ENCODE measurements at regions not wholly inside any gene's neighbourhood (a gene's known extent, or its start where the extent isn't known, plus 50 kb on each side); places are given as distances from the start of the nearest gene placed in this dataset.
A peak's percentile ranks its signal among the peaks of the same experiment; 100 is the strongest.

DNA sequence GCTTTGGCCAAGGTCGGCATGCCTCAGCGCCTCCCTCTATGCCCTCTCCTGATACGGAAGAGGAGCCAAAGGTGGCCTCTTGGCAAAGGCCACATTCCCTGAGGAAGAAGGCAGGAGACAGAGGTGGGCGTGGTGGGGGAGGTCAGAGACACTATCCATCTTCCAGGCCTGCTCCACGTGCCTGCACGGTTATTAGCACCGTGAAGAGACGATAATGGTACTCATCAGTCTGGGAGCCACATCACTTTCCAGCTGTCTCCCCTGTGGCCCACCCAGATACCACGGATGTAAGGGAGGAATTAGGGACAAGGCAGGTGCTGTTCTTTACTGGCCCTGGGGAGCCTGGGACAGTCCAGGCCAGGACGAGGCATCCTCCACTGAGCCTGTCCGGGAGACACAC is 354.3 kb downstream of the MN1 start:
- DNase-seq (ENCODE audit: insufficient read length, low spot score) (no peak), FAIRE-seq (no peak)
- TF ChIP-seq POLR2A (IDR thresholded peaks at IDR 0.05; ENCODE audit: low read depth, low read length), result no peak

DNA sequence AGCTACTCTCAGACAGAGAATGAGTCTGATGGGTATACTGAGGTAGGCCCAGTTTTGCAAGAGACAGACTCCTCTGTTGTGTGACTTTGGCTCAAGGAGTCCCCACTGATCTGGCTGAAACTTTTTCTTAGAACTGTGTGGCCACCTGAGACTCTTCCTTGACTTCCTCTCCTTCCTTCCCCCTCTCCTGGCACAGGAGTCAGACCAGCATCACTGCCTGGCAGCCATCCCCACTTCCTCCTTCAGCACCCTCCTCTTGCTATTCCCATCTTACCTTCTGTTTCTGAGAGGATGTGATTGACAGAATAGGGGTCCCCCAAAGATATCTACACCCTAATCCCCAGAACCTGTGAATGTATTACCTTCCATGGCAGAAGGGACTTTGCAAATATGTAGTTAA is 351.1 kb downstream of the MN1 start:
- DNase-seq (ENCODE audit: insufficient read length, low spot score) (no peak), FAIRE-seq (no peak)
- no peak for TF ChIP-seq POLR2A (IDR thresholded peaks at IDR 0.05; ENCODE audit: low read depth, low read length)

DNA sequence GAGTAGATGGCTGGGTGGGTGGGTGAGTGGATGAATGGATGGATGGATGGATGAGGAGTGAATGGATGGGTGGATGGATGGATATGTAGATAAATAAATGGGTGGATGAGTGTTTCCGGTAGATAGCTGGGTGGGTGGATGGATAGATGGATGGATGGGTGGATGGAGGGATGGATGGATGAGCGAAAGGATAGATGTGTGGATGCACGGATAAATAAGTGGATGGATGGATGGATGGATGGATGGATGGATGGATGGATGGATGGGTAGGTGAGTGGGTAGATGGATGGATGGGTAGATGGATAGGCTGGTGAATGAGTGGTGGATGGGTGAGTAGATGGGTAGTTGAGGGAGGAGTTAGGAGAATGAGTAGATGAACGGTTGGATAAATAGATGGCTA is 349.3 kb downstream of the MN1 start:
- FAIRE-seq, result no peak
- no peak for TF ChIP-seq POLR2A (IDR thresholded peaks at IDR 0.05; ENCODE audit: low read depth, low read length)

DNA sequence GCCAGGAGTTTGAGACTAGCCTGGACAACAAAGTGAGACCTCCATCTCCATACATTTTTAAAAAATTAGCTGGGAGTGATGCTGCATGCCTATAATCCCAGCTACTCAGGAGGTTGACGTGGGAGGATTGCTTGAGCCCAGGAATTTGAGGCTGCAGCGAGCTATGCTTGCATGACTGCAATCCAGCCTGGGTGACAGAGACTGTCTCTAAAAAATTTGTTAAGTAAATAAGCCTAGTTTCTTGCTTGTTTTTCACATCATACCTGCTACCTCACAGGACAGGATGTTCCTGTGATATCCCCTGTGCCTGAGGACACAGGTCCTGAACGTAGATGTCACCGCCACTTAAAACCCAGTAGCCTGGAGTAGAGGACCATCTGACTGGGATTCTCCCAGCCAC is 348.6 kb downstream of the MN1 start:
- FAIRE-seq (no peak), DNase-seq (ENCODE audit: insufficient read length, low spot score) (no peak)
- TF ChIP-seq POLR2A (IDR thresholded peaks at IDR 0.05; ENCODE audit: low read depth, low read length), result no peak

More for the DNA sequence above, 349.3 kb downstream of the MN1 start:
- no peak for DNase-seq (ENCODE audit: insufficient read length, low spot score)

DNA sequence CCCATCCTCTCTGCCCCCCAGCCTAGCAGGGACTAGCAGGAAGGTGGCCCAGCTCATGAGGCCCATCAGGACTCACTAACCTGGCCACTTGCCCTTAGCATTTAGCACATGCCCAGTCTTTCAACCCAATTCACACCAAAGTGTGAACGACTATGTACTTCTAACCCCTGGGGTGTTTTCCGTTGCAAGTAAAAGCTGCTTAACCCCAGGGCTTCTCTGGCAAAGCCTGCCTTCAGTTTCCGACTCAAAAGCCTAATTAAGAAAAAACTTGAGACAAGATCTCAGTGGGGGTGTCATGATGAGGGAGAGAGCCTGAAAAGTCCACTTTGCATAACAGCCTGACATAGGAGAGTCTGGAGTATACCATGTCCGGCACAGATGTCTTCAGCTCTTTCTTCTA is 347.8 kb downstream of the MN1 start:
- FAIRE-seq (no peak), DNase-seq (ENCODE audit: insufficient read length, low spot score) (no peak)
- TF ChIP-seq POLR2A (IDR thresholded peaks at IDR 0.05; ENCODE audit: low read depth, low read length), result no peak

DNA sequence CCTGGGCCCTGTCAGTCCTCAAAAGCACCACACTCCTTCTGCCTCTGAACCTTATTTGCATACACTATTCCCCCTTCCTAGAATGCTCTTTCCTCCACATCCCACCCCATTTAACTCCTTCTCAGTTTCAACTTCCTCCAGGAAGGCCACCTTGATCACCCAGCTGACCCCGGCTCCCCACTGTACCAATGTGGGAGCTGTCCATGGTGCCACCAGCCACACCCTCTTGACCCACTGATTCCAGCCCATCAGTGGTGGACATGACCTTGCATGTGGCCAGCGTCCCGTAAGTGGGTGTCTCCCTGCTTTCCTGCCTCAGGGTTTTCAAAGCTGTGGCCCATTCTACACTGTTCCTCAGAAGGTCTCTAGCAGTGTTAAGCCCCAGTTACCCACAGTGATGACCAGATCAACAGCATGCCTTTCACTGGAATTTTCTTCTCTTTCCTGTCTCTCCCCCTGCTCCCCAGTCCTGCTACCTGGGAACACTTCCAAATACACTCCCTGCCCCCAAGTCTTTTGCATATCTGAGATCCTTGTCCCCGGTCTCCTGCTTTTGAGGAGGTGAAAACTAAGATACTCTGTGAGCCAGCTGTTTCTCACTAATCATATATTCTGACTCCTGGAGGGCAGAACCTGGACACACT is 346.6 kb downstream of the MN1 start:
- no peak for TF ChIP-seq POLR2A (IDR thresholded peaks at IDR 0.05; ENCODE audit: low read depth, low read length)
- FAIRE-seq (no peak), DNase-seq (ENCODE audit: insufficient read length, low spot score) (no peak)

DNA sequence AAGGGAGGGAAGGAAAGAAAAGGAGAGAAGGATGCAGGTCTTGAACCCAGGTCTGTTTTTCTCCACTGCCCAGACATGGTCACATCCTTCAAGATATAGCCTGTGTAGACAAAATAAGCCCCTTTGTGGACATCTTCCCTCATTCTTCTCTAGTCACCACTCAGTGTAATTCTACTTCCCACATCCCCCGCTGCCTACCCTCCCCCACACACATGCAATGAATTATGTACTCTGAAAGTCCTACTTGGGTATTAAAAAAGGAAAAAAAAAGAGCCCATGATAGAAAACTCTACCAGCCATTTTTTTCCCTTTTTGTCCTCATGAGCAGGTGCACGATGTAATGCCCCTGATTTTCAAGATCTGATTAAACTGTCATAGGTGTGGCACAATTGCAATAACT is 346.0 kb downstream of the MN1 start:
- TF ChIP-seq POLR2A (IDR thresholded peaks at IDR 0.05; ENCODE audit: low read depth, low read length), result no peak
- DNase-seq (ENCODE audit: insufficient read length, low spot score), result no peak
- no peak for FAIRE-seq

DNA sequence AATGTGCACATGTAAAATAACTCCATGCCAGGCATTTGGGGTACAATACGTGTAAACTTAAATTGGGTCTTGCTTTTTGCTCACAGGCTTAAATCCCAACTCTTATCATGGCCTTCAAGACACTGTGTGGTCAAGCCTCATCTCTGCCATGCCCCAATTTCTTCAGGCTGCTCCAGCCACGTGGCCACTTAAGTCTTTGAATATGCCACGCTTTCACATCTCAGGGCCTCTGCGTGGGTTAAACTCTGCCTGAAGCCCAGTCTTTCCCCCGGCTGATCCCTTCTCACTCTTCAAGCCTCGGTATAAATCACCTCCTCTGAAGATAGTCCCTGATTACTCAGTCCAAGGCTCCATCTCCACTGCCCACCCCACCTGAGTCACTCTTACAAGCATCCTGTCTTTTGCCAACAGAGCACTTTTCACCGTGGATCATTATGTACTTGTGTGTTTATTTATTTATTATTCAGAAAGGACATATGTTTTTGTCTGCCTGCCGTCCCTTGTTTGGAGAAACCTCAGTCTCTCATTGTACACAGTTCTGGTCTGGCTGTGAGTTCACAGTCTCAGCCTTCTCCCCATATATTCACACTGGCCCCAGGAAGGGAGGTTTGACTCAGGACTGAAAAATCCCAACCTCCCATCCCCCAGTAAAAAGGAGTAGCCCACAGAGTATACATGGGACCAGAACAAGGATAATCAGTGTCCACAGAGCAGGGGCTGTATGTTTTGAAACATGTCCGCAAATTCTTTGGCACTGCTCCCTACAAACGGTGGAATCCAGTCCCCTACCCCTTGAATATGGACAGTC is 344.7 kb downstream of the MN1 start:
- FAIRE-seq, result no peak
- TF ChIP-seq POLR2A (IDR thresholded peaks at IDR 0.05; ENCODE audit: low read depth, low read length), result no peak
- DNase-seq (ENCODE audit: insufficient read length, low spot score), result peak; percentile 53

DNA sequence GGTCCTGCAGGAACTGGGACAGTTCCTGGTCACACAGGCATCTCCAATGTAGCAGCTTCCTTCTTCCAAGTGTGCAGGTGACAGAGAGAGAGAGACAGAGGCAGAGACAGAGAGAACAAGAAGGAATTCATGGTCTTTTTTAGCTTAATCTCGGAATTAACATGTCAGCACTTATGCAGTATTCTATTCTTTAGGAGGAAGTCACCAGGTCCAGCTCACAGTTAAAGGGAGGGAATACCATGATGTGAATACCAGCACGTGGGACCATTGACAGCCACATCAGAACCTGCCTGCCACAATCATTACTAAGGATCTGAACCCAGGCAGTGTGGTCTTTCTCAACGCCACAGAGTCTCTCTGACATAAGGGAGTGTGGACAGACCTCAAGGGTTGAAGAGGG is 341.6 kb downstream of the MN1 start:
- FAIRE-seq (no peak), DNase-seq (ENCODE audit: insufficient read length, low spot score) (no peak)

DNA sequence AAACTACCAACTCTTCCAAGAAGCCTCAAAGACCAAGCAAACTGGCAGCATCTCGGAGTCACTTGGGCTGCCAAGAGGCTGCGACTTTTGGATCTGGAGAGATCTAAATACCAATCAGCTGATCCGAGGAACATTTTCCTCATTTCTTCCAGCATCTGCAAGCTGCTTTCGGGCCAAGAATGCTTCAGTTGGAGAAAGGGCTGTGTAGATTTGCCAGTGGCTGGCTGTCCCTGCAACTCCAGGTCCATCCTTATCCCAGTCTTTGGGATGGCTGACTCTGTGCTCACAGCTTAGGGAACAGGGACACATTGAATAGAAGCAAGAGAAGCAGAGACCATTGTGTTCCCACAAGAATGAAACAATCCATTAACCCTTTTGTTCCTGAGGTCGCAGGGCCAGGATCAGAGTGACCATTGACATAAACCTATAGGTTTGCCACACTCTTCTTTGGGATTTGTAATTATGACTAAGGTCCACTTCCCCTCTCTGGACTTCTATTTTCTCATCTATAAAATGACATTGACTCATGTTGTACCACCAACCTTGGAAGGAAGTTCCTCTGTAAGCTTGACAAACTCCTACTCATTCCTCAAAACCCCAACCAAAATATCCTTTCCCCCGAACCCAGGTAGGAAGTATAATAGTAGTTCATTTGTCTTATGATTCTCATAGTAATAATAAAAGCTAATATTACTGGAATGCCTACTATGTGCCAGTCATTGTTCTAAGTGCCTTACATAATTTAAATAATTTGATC is 340.8 kb downstream of the MN1 start:
- no peak for DNase-seq (ENCODE audit: insufficient read length, low spot score)
- TF ChIP-seq POLR2A (IDR thresholded peaks at IDR 0.05; ENCODE audit: low read depth, low read length), result no peak
- FAIRE-seq, result no peak

More for the DNA sequence above, 341.6 kb downstream of the MN1 start:
- TF ChIP-seq POLR2A (IDR thresholded peaks at IDR 0.05; ENCODE audit: low read depth, low read length), result no peak

DNA sequence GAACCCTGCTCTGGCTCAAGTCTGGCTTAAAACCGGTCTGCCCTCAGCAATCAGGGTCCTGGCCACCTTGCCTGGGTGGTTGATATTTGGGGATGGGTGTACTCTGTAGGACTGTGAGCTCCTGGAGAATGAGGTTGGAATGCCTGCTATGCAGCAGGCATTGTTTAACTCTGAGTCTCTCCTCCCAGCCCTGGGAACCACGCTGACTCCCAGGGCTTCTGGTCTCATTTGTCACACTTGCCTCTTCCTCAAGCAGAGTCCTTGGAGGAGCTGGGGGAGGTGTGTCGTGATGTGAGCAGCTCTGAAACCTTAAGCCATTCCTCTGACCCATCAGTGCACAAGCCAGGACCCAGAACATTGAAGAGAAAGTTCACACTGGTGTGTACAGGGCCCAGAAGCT is 340.1 kb downstream of the MN1 start:
- peak; percentile 15 for FAIRE-seq

DNA sequence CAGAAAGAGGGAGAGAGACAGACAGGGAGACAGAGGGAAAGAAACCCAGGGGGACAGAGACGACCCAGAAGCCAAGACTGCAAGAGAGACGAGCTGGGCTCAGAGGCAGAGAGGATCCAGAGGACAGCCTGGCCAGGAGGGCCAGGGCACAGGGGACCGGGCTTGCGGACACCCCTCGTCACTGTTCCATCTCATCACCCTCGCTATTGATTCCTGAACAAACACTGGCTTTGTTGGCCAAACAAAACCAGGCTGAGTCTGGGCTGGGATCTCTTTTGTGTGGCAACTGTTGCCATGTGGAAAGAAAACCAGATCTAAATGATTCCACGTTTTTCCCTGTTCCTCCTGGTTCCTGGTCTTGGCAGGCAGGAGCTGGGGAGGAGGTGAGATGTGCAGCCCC is 339.4 kb downstream of the MN1 start:
- no peak for TF ChIP-seq POLR2A (IDR thresholded peaks at IDR 0.05; ENCODE audit: low read depth, low read length)
- FAIRE-seq (no peak), DNase-seq (ENCODE audit: insufficient read length, low spot score) (no peak)

More for the DNA sequence above, 340.1 kb downstream of the MN1 start:
- peak; percentile 58 for DNase-seq (ENCODE audit: insufficient read length, low spot score)
- no peak for TF ChIP-seq POLR2A (IDR thresholded peaks at IDR 0.05; ENCODE audit: low read depth, low read length)

DNA sequence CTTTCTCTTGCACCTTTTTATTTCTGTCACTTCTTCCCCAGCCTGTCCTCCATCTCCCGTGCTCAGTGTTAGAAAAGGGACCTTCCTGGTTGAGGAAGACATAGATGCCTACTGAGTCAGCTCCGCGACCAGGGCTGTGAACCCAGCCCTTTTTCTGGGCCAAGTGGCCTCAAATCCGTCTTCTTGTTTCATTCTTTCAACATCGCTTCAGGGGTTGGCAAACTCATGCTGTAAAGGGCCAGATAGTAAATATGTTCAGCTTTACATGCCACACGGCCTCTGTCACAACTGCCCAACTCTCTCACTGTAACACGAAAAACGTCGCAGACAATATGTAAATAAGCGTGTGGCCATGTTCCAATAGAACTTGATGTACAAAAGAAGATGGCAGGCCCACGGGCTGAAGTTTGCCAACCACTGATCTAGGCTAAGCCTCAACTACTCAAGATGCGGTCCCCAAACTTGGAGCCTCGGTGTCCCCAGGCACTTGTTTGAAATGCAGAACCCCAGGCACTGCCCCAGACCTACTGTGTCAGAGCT is 338.4 kb downstream of the MN1 start:
- FAIRE-seq (no peak), DNase-seq (ENCODE audit: insufficient read length, low spot score) (no peak)
- TF ChIP-seq POLR2A (IDR thresholded peaks at IDR 0.05; ENCODE audit: low read depth, low read length), result no peak

DNA sequence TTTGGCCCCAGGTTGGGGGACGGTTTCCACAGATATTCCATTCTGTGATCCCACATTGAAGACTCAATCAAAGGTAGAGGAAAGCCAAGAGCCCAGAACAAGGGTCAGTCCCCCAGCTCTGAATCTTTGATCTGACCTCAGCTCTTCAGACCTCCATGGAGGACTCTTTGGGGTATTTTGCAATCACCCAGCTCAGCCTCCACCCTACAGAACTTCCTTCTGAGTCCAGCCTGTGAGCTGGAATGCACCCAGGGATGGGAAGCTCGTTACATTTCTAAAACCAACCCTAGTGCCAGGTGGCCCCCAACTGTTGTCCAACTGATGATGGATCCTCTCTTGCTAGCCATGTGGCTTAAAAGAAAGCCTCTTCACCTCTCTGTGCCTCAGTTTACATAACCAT is 335.3 kb downstream of the MN1 start:
- no peak for FAIRE-seq
- no peak for TF ChIP-seq POLR2A (IDR thresholded peaks at IDR 0.05; ENCODE audit: low read depth, low read length)
- DNase-seq (ENCODE audit: insufficient read length, low spot score), result no peak
